Natural killer cell (primary cell): ENCODE measurements at regions not wholly inside any gene's neighbourhood (a gene's known extent, or its start where the extent isn't known, plus 50 kb on each side); places are given as distances from the start of the nearest gene placed in this dataset.

Source experiments
- ATAC-seq, 3 donors: fragments of 150-1000 bp in 2 of 3; fragments of 200-7000 bp in 1 of 3; cut with Tn5 transposase; 1 replicate in 1 of 3; 2 replicates in 2 of 3; pipeline ENCODE4 v1.10.0; 2021; ENCODE audit warnings: mild to moderate bottlenecking in 2 of 3, moderate library complexity in 2 of 3
- DNase-seq, 2 donors: peaks; one replicate each; pipeline versions ENCODE4 v3.0.0 to v3.0.0-alpha.2; 2013 to 2021; ENCODE audit warnings: mixed read lengths in 1 of 2
- H3K27ac ChIP-seq: one replicate; pipeline ENCODE4 v1.5.1; 2013; ENCODE audit warnings: mild to moderate bottlenecking, low read length
- H3K27me3 ChIP-seq: one replicate; pipeline ENCODE4 v1.6.1; 2013; ENCODE audit warnings: low read length; ENCODE audit not compliant: control insufficient read depth, insufficient read depth
- H3K36me3 ChIP-seq: one replicate; pipeline ENCODE4 v1.6.1; 2013; ENCODE audit warnings: low read length; ENCODE audit not compliant: control insufficient read depth, insufficient read depth
- H3K4me1 ChIP-seq: one replicate; pipeline ENCODE4 v1.6.1; 2013; ENCODE audit warnings: low read length; ENCODE audit not compliant: control insufficient read depth, insufficient read depth
- H3K4me3 ChIP-seq: one replicate; pipeline ENCODE4 v1.5.1; 2013; ENCODE audit warnings: low read length
- H3K9me3 ChIP-seq: one replicate; pipeline ENCODE4 v1.6.1; 2013; ENCODE audit warnings: low read length; ENCODE audit not compliant: control insufficient read depth, insufficient read depth
- H3K27ac Mint-ChIP-seq, 2 donors: one replicate each; pipeline ENCODE4 v1.8.0; 2022; ENCODE audit warnings: mild to moderate bottlenecking in 2 of 2, mixed read lengths in 2 of 2, moderate library complexity in 1 of 2
- H3K27me3 Mint-ChIP-seq, 2 donors: one replicate each; pipeline ENCODE4 v1.8.0; 2022; ENCODE audit warnings: low read depth in 2 of 2, mixed read lengths in 2 of 2
- H3K36me3 Mint-ChIP-seq: one replicate; pipeline ENCODE4 v1.8.0; 2022; ENCODE audit warnings: mixed read lengths
- H3K4me1 Mint-ChIP-seq, 2 donors: one replicate each; pipeline ENCODE4 v1.8.0; 2022; ENCODE audit warnings: mixed read lengths in 2 of 2
- H3K4me3 Mint-ChIP-seq: one replicate; pipeline ENCODE4 v1.8.0; 2022; ENCODE audit warnings: mild to moderate bottlenecking, moderate library complexity, mixed read lengths
- H3K9me3 Mint-ChIP-seq, 2 donors: one replicate each; pipeline ENCODE4 v1.8.0; 2022; ENCODE audit warnings: mixed read lengths in 2 of 2
- CTCF ChIP-seq: fragments of 200-600 bp; IDR thresholded peaks from one replicate; pipeline ENCODE4 v1.8.0; 2022; ENCODE audit warnings: antibody characterized with exemption
- WGBS: methylation state at CpG from one replicate; pipeline ENCODE4 v1.1.7; 2013; ENCODE audit warnings: missing lambda C conversion rate; ENCODE audit not compliant: insufficient coverage; 5-methylcytosine and 5-hydroxymethylcytosine counted together
- intact Hi-C: fragments of 100-400 bp; cut with micrococcal nuclease; formaldehyde crosslinking; loops from one replicate; pipeline ENCODE4 v1.14.2; 2022

GRCh38 chr4:180280726-180281297 is 1962.4 kb upstream of the TENM3 start:
- Mint-ChIP-seq H3K4me1 (no peaks in the 10 kb centered on the region), H3K27ac (no peak overlapping the region), H3K4me3 (no peak overlapping the region), H3K27me3 (no peaks in the 10 kb centered on the region), H3K9me3 (peaks cover 15 to 18% of the 10 kb centered on the region in 2 donors), H3K36me3 (peaks cover 5% of the 10 kb centered on the region)
- DNase-seq (no peak), ATAC-seq (no peak)
- Histone ChIP-seq H3K4me3 (no peak overlapping the region), H3K9me3 (no peaks in the 10 kb centered on the region), H3K27ac (no peak overlapping the region), H3K36me3 (no peaks in the 10 kb centered on the region), H3K4me1 (no peaks in the 10 kb centered on the region), H3K27me3 (no peaks in the 10 kb centered on the region)
- 93% methylated on average over 6 of the region's 6 CpGs for WGBS
- TF ChIP-seq CTCF = no peak
- intact Hi-C loops = no loop called here

GRCh38 chr4:180281724-180282123 is 1961.5 kb upstream of the TENM3 start:
- no peak for TF ChIP-seq CTCF
- intact Hi-C loops = no loop called here
- no peaks in the 10 kb centered on the region for H3K36me3 ChIP-seq
- Mint-ChIP-seq H3K4me3 (no peak overlapping the region), H3K9me3 (peaks cover 17% of the 10 kb centered on the region in 2 donors), H3K4me1 (no peaks in the 10 kb centered on the region), H3K27ac (no peak overlapping the region), H3K27me3 (no peaks in the 10 kb centered on the region), H3K36me3 (no peaks in the 10 kb centered on the region)
- DNase-seq (no peak), ATAC-seq (no peak)
- WGBS = 89% methylated on average over 2 of the region's 3 CpGs
- H3K27ac ChIP-seq = no peak overlapping the region
- H3K4me1 ChIP-seq = no peaks in the 10 kb centered on the region
- H3K9me3 ChIP-seq = no peaks in the 10 kb centered on the region
- H3K4me3 ChIP-seq = no peak overlapping the region
- no peaks in the 10 kb centered on the region for H3K27me3 ChIP-seq

- H3K9me3 ChIP-seq = no peaks in the 10 kb centered on the region
- no peaks in the 10 kb centered on the region for H3K36me3 ChIP-seq
- intact Hi-C loops = no loop called here
- H3K4me3 Mint-ChIP-seq = no peak overlapping the region
- H3K27ac Mint-ChIP-seq = no peak overlapping the region
- H3K27ac ChIP-seq = no peak overlapping the region
- TF ChIP-seq CTCF = no peak
- peaks cover 15 to 19% of the 10 kb centered on the region in 2 donors for H3K9me3 Mint-ChIP-seq
- no peaks in the 10 kb centered on the region for H3K4me1 Mint-ChIP-seq
- DNase-seq = no peak
- H3K36me3 Mint-ChIP-seq = no peaks in the 10 kb centered on the region
- H3K27me3 ChIP-seq = no peaks in the 10 kb centered on the region
- no peaks in the 10 kb centered on the region for H3K4me1 ChIP-seq
- no peaks in the 10 kb centered on the region for H3K27me3 Mint-ChIP-seq
- WGBS = 57% methylated on average over 3 of the region's 3 CpGs
- H3K4me3 ChIP-seq = no peak overlapping the region
- ATAC-seq = no peak
Measured at GRCh38 chr4:180284267-180284666, 1958.9 kb upstream of the TENM3 start.

GRCh38 chr4:180285796-180286195 is 1957.4 kb upstream of the TENM3 start:
- Mint-ChIP-seq H3K27me3 (no peaks in the 10 kb centered on the region), H3K9me3 (peaks cover 21 to 22% of the 10 kb centered on the region in 2 donors), H3K27ac (no peak overlapping the region), H3K4me3 (no peak overlapping the region), H3K36me3 (no peaks in the 10 kb centered on the region), H3K4me1 (no peaks in the 10 kb centered on the region)
- TF ChIP-seq CTCF = no peak
- no peaks in the 10 kb centered on the region for H3K27me3 ChIP-seq
- no peak overlapping the region for H3K4me3 ChIP-seq
- no peak overlapping the region for H3K27ac ChIP-seq
- ATAC-seq (no peak), DNase-seq (no peak)
- intact Hi-C loops = no loop called here
- no peaks in the 10 kb centered on the region for H3K9me3 ChIP-seq
- H3K36me3 ChIP-seq = no peaks in the 10 kb centered on the region
- no CpG with 5 or more reads among the region's 1 CpG for WGBS
- no peaks in the 10 kb centered on the region for H3K4me1 ChIP-seq
